ENCODE measurements at regions not wholly inside any gene's neighbourhood (a gene's known extent, or its start where the extent isn't known, plus 50 kb on each side); places are given as distances from the start of the nearest gene placed in this dataset.

DNA sequence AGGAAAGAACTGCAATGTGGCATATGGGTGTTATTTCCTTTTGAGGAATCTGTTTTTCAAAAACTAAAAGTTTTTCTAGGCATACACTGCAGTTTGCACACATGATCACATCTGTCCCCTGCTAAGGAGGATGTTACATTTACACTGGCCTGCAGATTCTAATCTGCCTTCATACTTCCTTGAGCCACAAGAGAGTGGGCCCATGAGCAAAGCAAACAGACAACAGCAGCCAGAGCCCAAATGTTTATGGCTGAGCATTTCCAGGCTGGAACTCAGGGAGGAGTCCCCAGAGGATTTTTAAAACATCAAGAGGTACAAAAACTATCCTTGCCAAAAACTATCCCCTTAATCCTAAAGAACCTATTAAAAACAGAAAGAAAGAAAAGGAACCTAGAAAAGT, 117.2 kb upstream of the MTNR1B start:
- no peak overlapping the region for H3K27ac ChIP-seq
- H3K9me3 ChIP-seq, result no peaks in the 10 kb centered on the region
- no peaks in the 10 kb centered on the region for H3K36me3 ChIP-seq
- H3K4me3 ChIP-seq, result no peak overlapping the region
- no peak for TF ChIP-seq CTCF (IDR thresholded peaks at IDR 0.05)
- no peaks in the 10 kb centered on the region for H3K27me3 ChIP-seq (replicated peaks; ENCODE audit: insufficient read depth)
- H3K4me1 ChIP-seq (ENCODE audit: control insufficient read depth in 1 of 2, low read depth in 2 of 2), result peaks cover 0 to 10% of the 10 kb centered on the region in 2 donors
- no peak for ATAC-seq (ENCODE audit: insufficient number of reproducible peaks, low FRiP score, low read depth)
- DNase-seq (ENCODE audit: low spot score), result no peak

GRCh38 chr11:92852946-92853345, 116.5 kb upstream of the MTNR1B start:
- H3K4me1 ChIP-seq (ENCODE audit: control insufficient read depth in 1 of 2, low read depth in 2 of 2), result peaks cover 0 to 10% of the 10 kb centered on the region in 2 donors
- H3K36me3 ChIP-seq, result no peaks in the 10 kb centered on the region
- H3K27ac ChIP-seq, result no peak overlapping the region
- H3K9me3 ChIP-seq, result no peaks in the 10 kb centered on the region
- no peak overlapping the region for H3K4me3 ChIP-seq
- ATAC-seq (ENCODE audit: insufficient number of reproducible peaks, low FRiP score, low read depth) (no peak), DNase-seq (ENCODE audit: low spot score) (no peak)
- H3K27me3 ChIP-seq (replicated peaks; ENCODE audit: insufficient read depth), result no peaks in the 10 kb centered on the region
- no peak for TF ChIP-seq CTCF (IDR thresholded peaks at IDR 0.05)

DNA sequence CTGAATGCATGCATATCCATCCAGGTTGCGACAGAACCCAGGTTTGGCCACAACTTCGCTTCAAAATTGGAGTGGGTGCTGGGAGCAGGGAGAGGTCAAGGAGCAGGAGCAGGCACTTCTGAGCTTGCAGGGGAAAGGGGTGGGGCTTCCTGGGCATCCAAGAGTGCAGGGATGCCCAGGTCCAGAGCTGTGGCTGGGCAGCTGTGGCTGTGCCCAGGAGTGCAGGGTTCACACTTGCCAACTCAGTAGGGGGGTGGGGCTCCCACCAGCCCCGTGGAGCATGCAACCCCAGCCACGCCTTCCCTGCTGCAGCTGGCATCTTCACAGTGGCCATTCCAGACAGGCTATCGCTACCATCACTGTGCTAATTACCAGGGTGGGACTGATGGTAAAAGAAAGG, 115.3 kb upstream of the MTNR1B start:
- no peak for DNase-seq (ENCODE audit: low spot score)
- no peaks in the 10 kb centered on the region for H3K27me3 ChIP-seq (replicated peaks; ENCODE audit: insufficient read depth)
- TF ChIP-seq CTCF (IDR thresholded peaks at IDR 0.05), result no peak
- peaks cover 2 to 21% of the 10 kb centered on the region in 2 donors for H3K4me1 ChIP-seq (ENCODE audit: control insufficient read depth in 1 of 2, low read depth in 2 of 2)
- H3K27ac ChIP-seq, result no peak overlapping the region
- no peaks in the 10 kb centered on the region for H3K36me3 ChIP-seq
- no peaks in the 10 kb centered on the region for H3K9me3 ChIP-seq
- H3K4me3 ChIP-seq, result no peak overlapping the region
- ATAC-seq (ENCODE audit: insufficient number of reproducible peaks, low FRiP score, low read depth), result no peak

DNA sequence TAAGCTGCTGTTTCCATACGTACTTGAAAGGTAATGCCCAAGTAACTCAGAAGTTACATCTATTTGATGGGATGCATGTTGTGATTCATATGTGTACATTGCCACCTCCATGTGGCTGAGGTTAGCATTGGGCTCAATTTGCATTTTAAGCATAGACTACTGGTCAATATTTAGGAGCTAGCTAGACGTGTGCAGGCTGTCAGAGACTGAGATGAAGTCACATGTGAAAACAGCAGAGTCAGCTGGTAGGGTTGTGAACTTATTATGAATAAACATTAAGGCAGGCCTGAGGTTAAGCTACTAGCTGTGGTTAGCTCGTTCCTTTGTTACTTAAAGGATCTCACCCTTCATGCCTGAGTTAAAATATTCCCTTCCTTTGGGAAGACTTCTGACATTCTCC, 114.5 kb upstream of the MTNR1B start:
- TF ChIP-seq CTCF (IDR thresholded peaks at IDR 0.05), result no peak
- Histone ChIP-seq H3K4me3 (no peak overlapping the region), H3K27ac (no peak overlapping the region), H3K36me3 (no peaks in the 10 kb centered on the region), H3K27me3 (replicated peaks; ENCODE audit: insufficient read depth) (no peaks in the 10 kb centered on the region), H3K4me1 (ENCODE audit: control insufficient read depth in 1 of 2, low read depth in 2 of 2) (peaks cover 2 to 29% of the 10 kb centered on the region in 2 donors), H3K9me3 (no peaks in the 10 kb centered on the region)
- DNase-seq (ENCODE audit: low spot score), result no peak
- ATAC-seq (ENCODE audit: insufficient number of reproducible peaks, low FRiP score, low read depth), result no peak

GRCh38 chr11:92855607-92856405, 113.6 kb upstream of the MTNR1B start:
- Histone ChIP-seq H3K36me3 (no peaks in the 10 kb centered on the region), H3K4me3 (no peak overlapping the region), H3K9me3 (no peaks in the 10 kb centered on the region), H3K27me3 (replicated peaks; ENCODE audit: insufficient read depth) (no peaks in the 10 kb centered on the region), H3K27ac (no peak overlapping the region), H3K4me1 (ENCODE audit: control insufficient read depth in 1 of 2, low read depth in 2 of 2) (peaks cover 2 to 37% of the 10 kb centered on the region in 2 donors)
- DNase-seq (ENCODE audit: low spot score), result no peak
- ATAC-seq (ENCODE audit: insufficient number of reproducible peaks, low FRiP score, low read depth), result no peak
- TF ChIP-seq CTCF (IDR thresholded peaks at IDR 0.05), result no peak

All from thoracic aorta (tissue), 2 donors.